DMS 273 (cell line): ENCODE measurements at regions not wholly inside any gene's neighbourhood (a gene's known extent, or its start where the extent isn't known, plus 50 kb on each side); places are given as distances from the start of the nearest gene placed in this dataset.

Experiments
- DNase-seq: peaks from one replicate; lab custom pipeline; 2025; ENCODE audit not compliant: unreplicated experiment; lab: John Stamatoyannopoulos, UW

DNA sequence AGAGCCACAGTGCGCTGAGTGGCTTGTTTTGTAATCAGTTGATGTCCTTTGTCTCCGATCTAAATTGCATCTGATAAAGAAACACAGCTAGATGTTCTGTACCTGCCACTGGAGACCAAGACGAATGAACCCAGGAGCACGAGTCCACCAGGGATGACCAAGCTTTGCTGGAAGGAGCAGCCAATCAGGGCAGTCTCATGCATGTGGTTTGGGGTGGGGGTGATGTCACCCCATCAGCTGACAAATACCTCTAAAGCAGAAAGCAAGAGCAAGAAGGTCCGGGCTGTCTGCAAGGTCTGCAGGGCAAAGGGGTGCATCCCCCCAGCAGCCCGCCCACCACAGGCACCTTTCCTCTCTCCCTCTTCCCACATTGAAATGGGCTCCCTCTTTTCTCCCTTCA lies 653.8 kb downstream of the AJAP1 start:
- no peak for DNase-seq

DNA sequence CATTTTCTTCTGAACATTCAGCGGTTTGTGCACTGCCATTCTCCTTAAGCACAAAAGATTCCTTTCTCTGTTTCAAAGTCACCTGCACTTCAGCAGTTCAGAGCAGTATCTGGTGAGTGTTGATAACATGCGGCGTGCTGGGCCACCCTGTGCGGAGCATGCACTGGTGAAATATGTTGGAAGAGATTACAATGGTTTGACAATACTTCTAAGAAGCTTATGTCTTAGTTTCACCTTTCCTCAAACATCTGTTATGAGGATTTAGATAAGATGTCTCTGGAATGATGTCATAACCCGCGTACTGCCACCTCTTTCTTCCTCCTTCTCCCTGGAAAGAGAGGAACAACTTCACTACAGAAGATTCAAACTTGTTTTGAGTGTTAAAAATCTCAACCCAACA lies 650.3 kb downstream of the AJAP1 start:
- no peak for DNase-seq

DNA sequence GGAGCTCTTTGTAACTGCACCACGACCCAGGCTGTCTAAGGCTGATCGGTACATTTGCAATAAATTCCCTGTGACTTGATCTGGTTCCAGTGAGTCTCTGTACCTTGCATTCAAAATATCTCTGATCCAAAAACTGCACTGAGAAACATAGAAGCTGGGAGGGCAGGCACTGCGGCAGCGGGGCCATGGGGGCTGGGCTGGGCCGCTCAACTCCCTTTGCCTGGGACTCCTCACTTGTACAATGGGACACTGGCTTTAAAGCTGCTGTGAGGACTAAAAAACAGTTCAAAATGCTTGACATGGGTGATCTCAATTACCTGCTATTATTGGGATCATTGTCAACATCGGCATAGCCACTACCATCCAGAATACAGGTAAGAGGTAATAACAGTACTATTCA lies 644.0 kb downstream of the AJAP1 start:
- no peak for DNase-seq

DNA sequence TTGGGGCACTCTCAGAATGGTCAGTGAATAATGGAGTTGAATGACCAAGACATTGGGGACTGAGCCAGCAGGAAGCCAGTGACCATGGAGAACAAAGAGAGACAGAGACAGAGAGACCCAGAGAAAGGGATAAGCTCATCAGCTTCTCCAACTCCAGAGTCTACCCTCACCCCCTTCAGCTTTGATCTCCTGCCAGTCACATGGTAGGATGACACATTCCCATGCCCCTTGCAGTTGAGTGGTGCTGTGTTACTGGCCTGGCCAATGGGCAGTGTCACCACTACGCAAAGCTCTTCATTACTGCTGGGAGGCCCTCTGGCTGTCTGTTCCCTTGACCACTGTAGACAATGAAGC lies 643.5 kb downstream of the AJAP1 start:
- DNase-seq: no peak

DNA sequence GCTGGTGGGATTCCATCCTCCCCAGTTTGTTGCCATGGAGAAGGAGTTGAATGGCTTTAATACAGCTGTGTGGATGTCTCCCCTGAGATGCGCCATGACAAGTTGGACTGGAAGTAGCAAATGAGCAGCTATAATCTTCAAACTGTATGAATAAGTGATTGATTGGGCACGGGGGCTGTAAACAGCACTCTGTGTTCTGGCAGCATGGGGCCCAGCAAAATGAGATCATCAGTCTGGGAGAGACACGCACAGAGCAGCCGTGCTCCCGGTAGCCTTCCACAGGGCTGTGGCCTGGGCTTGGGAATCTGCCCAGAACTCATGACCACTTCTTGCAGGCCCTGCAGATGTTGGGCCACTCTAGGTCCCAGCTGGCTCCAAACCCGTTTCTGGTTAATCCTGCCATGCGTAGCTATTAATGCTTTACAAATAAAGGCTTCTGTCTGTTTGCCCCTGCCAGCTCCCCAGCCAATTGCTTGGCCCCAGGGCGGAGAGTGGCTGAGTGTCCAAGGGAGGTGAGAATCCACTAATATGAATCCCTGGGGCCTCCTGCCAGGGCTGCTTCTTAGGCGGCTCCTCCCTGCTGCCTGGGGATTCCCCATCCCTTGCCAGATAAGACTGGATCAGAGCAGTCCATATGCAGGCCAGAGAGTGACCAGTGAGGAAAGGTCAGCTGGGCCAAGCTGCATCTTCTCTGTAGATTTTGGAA lies 642.9 kb downstream of the AJAP1 start:
- no peak for DNase-seq

DNA sequence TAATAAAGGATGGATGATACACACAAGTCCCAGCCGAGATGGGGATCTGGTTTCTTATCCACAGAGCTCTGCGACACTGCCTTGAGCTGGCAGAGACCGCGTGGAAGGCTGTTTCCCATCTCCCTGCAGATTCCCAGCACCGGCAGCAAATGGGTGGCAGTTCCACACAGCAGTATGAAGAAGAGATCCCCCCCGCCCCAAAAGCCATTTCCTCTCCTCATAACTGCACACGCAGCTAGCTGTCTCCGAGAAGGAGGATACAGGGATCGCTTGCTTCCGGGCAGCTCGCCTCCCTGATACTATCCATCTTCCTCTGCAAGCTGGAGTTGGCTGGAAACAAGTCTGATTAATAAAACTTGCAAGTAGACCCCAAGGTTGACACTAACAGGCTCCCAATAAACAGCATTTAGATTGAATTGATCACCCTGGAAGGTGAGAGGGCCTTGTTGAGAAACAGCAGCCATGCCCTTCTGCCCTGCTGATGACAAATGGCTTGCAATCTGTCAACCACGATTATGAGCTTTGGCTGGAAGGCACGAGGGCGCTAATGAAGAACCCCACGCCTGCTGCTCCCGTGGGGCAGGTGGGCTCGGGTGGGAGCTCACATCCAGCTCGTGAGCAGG lies 642.3 kb downstream of the AJAP1 start:
- no peak for DNase-seq

DNA sequence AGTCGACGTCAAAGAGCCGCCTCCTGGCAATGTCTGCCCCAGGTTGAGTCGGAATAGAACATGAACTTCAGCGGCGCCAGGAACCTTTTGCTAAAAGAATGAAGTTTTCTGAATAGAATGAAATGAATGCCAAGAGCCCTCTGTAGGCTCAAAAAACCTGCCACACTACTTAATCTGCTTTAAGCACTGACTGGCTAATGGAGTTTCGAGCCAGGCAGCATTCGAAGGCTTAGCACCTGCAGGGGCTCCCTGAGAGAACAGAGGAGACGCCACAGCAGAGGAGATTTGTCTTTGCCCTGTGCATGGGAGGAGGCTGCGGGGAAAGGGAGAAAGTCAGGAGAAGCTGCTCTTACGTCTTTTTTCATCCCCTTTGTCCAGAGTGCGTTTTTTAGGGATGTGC lies 641.7 kb downstream of the AJAP1 start:
- no peak for DNase-seq

DNA sequence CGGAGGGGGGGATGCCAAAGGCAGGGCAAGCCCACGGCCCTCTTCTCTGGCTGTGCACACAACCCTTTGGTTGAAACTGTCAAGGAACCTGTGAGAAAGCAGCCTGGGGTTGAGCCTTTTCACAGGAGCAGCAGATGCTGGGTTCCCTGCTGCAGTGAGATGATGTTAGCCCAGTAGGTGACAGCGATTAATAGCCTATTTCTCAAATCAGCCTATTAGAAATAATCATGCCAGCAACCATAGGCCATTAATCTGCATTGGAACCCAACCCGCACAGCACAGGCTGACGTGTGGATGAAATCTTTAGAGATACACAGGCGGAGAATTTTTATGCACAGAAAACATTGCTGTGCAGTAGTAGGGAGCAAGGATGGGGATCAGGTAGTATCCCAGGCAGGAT lies 637.5 kb downstream of the AJAP1 start:
- no peak for DNase-seq

DNA sequence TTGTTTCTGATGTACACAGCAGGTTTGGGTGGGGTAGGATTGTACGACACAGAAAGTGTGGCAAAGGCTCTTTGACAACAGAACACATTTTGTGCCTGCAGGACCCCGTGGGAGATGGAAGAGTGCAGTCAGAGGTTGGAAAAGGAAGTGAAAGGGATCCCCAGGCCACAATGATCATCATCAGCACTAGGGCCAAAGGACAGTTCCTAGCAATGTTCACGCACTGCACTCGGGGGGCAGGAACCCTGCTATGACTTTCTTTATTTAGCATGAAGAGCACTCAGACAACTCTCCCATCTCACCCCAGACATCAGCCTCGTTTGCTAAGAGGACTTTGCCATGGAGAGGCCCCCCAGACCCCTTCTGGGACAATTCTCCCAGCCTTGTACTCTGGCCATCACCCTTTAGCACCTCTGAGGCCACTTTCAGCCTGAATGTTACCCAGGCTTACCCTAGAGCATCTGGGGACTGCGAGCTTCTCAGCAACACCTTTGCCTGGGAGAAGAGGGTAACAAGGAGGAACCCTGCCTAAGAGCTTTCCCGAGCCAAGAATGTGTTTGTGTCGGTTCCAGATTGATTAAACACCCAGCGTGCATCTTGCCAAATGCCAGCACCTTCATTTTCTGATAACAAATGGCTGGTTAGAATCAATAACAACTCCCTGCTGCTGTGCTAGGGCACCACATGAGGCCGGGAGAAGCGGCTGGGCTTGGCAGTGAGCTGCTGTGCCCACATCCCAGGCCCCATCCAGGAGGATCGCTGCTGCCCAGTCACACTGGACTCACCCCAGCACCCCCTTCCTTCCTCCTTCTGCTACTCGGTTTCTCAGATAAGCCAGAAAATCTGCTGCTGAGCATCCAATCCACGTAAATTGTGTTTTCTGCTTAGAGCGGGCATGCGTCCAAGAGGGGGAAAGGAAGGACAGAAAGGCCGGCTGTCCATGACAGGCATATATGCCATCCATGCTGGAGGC lies 633.1 kb downstream of the AJAP1 start:
- no peak for DNase-seq

DNA sequence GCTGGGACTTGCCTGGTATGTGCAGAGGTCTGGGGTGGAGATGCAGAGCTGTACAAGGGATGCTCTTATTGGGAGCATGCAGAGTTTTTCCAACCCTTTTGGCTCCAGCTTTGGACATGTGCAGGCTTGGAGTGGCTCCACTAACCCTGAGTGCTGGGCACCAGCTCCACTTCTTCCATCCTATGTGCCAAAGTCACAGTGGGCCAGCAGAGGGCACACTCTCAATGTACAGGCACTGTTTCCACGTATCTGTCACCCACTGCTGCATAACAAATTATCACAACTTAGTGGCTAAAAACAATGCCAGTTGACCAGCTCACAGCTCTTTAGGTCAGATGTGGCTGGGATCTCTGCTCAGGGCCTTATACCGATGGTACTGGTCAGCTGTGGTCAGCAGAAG lies 631.8 kb downstream of the AJAP1 start:
- no peak for DNase-seq

DNA sequence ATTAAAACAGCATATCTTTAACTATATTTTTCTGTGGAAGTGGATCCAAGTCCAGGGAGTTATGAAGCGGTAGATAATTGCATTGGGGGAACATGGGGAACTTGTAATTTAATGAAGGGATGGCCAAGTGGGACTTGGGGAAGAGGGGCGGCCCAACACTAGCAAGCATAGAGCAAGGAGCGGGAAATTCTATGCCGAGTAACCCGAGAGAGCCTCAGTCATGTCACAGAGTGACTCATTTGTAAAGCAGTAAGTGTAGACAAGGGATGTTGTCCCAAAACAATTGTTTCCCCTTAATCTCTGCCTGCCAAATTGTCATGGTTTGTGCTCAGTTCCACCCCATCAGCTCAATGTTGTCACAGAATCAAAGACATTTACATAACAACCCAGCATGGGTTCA lies 620.1 kb downstream of the AJAP1 start:
- no peak for DNase-seq

DNA sequence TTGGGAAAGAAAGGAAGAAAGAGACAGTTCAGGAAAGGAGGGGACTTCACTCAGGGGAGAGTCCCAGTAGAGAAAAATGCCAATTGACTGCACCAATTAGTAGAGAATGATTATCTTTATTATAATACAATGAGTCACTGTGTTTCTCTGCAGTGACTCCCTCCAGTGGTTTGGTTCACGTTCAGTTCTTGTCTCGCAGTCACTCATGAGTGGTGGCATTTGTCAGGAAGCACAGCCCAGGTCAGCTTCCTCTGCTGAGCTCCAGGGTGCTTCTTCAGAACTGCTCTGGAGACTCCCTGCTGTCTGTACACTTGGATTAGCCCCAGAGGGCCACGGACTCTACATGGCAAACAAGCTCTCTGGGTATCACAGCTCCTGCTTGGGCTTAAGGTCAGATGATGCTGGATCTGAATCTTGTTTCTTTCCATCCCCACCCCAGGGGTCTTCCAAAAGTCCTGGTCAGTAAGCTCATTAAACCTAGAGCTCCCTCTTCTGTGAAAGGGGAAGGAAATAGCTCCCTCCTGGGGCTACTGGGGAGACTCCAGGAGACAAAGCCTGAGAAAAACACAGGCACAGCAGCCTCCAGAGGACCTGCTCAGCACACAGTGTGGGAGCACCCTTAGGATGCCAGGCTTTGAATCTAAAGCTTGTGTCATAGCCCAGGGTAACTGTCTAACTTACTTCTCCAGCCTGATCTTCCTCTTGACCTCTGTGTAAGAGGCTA lies 619.0 kb downstream of the AJAP1 start:
- no peak for DNase-seq

DNA sequence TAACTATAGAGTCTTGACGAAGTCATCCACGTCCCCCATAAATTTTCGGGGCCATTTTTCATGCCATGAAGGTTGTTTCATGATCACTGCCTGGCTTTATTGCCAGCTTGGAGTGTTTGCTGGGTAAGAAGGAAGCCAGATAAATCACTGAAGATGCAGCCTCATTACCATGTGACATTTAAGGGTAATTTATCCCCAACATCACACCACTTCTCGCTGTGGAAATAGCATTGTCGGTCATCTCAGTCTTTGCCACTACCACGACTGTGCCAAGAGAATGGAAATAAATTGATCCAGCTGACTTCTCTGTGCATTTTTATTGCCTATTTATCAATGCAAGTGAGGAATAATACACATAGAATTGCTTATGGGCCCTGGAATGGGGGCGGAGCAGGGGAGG lies 617.9 kb downstream of the AJAP1 start:
- no peak for DNase-seq

DNA sequence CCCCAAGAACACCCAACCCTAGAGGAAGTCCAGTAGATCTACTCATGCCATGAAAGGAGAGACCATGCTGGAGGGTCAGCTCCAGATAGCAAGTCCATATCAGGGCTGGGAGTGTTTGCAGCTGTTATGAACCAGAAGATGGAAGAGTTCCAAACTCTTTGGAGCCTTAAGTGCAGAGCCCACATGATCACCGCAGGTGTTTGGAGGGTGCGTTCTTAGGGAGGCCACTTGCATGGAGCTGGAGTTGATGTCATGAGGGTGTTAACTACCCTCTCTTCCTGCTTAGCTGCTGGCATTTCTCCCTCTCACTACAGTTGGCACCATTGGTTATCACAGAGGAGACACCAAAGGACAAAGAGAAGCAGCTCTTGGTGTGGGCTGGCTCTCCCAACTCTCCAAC lies 616.9 kb downstream of the AJAP1 start:
- no peak for DNase-seq

DNA sequence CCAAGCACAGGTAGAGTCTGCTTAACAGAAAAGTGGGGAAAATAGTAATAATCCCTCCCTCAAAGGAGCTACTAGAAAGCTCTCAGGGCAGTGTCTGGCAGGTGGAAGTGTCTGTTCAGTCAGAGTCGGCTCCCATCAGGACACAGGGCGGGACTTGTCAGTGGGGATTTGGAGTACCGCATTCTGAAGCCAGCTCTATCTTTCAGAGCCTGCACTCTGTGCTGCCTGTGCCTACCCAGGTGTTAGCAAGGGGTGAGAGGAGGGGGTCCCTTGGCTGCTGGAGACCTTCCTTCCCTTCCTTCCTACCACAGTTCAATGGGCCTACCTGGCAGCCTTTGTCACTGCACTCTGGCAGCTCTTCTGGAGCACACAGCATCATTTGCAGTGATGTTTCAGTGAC lies 615.5 kb downstream of the AJAP1 start:
- DNase-seq: no peak

DNA sequence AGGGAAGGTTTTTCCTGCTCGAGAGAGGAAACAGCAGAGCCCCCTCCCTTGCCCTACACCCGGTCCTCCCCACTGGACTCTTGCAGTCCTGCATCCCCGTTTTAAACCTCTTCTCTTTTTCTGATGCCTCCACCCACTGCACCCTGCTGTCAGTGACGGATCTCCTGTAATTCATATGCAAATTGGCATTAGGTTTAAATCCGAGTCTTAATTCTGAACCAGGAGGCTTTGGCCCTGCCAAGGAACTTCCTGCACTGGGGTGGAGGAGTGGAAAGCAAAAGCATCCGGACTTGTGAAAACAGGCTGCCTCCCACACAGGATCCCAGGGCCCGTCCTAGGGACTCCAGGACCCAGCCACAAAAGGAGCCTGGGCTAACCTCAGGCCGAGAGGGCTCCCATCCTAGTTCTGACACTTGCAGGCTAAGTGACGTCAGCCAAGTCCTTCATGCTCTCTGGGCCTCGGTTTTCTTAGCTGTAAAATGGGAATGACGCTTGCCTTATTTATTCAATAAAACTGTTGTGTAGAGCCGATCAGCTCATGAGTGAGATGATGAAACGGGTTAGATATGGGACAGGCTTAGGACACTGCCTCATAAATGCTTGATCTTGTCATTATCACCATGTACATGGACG lies 613.3 kb downstream of the AJAP1 start:
- no peak for DNase-seq

DNA sequence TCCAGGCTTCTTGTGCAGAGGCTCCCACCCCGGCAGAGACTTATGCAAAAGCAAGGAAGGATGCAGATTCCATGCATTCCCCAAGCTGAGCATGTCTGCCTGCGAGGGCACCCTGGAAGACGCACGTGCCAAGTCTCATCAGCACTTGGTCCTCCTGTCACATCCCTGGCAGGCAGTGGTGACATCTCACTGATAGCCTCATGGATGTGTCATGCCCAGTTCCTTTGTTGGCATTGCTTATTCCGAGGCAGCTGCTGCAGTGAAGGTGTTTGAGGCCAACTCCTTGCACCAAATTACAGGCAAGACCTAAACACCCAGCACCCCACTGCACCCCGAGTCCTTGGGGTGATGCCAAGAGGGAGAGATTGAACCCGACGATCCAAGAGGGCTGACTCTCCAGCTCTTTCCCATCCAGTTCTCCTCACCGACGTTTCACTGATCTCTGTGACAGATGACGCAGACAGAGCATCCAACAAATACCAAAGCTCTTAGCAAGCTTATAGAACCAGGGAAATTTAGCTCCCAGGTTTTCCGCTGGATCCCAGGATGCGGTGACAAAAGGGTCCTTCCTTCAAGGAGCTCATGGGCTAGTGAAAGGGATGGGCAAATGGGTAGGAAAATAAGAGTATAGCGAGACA lies 611.1 kb downstream of the AJAP1 start:
- DNase-seq: no peak

DNA sequence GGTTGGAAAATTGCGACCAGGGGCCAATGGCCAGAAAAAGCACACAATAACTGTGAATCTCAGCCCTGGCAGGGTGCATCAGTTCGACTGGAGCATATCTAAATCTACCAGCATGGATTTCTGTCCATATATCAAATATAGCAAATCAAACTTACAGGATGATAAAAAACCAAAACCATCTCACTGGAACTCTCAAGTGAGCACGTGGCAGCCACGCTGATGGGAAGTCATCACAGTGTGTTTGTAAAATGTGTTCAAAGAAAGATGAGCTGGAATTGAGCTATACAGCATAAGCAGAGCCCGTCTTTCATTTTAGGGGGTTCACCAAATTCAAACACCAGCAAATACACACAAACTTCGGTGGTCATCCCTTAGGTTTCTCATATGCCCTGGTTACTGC lies 610.1 kb downstream of the AJAP1 start:
- no peak for DNase-seq

DNA sequence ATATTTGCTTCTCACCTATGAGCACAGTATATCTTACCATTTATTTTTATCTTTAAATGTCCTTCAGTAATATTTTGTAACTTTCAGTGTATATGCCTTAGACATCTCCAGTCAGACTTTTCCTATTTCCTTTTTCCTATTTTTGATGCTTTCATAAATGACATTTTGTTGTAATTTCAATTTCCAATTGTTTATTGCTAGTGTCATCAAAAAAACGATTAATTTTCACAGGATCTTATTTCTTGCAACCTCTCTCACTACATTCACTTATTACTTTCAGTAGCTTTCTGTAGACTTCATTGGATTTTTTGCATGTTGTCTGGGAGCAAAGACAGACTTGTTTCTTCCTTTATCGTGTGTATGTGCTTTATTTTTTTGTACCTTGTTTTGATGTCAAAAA lies 602.4 kb downstream of the AJAP1 start:
- no peak for DNase-seq

DNA sequence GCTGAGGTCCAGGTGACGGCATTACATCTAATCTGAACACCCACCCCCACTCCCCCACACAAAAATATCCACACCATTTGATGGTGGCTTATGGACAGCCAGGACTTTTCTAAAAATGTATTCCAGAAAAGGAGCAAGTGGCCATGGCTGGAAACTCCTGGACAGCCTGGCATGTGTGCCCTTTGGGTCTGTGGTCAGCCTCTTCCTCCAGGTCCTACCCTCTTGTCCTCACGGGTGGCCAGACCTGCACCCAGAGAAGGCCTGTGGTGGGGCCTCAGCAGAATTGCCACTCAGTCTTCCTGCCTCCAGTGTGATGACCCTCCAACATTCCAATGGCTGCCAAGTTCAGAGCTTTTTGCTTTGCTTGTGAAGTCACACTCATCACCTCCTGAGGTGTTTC lies 600.6 kb downstream of the AJAP1 start:
- no peak for DNase-seq
